SJCRH30 (cell line): ENCODE measurements at regions not wholly inside any gene's neighbourhood (a gene's known extent, or its start where the extent isn't known, plus 50 kb on each side); places are given as distances from the start of the nearest gene placed in this dataset.
A peak's percentile ranks its signal among the peaks of the same experiment; 100 is the strongest.

Experiments
- DNase-seq, 2 experiments: peaks; one replicate each; pipeline ENCODE4 v3.0.0-alpha.2; 2015 to 2020
- H3K27ac ChIP-seq: fragments of 250-450 bp; sonication (Bioruptor Pico); 2 replicates; pipeline ENCODE4 v1.5.1; 2020; ENCODE audit warnings: mild to moderate bottlenecking, moderate library complexity
- H3K27me3 ChIP-seq: fragments of 250-450 bp; sonication (Bioruptor Pico); 2 replicates; pipeline ENCODE4 v1.5.1; 2020; ENCODE audit warnings: mild to moderate bottlenecking, moderate library complexity
- H3K36me3 ChIP-seq: fragments of 250-450 bp; sonication (Bioruptor Pico); 2 replicates; pipeline ENCODE4 v1.5.1; 2020; ENCODE audit warnings: mild to moderate bottlenecking, moderate library complexity
- H3K4me1 ChIP-seq: fragments of 250-450 bp; sonication (Bioruptor Pico); 2 replicates; pipeline ENCODE4 v1.5.1; 2020; ENCODE audit warnings: mild to moderate bottlenecking, moderate library complexity
- H3K4me3 ChIP-seq: fragments of 250-450 bp; sonication (Bioruptor Pico); 2 replicates; pipeline ENCODE4 v1.5.1; 2020; ENCODE audit warnings: mild to moderate bottlenecking, moderate library complexity
- H3K9me3 ChIP-seq: fragments of 250-450 bp; sonication (Bioruptor Pico); replicated peaks from 2 replicates; pipeline ENCODE4 v1.5.1; 2020; ENCODE audit warnings: mild to moderate bottlenecking, moderate library complexity

DNA sequence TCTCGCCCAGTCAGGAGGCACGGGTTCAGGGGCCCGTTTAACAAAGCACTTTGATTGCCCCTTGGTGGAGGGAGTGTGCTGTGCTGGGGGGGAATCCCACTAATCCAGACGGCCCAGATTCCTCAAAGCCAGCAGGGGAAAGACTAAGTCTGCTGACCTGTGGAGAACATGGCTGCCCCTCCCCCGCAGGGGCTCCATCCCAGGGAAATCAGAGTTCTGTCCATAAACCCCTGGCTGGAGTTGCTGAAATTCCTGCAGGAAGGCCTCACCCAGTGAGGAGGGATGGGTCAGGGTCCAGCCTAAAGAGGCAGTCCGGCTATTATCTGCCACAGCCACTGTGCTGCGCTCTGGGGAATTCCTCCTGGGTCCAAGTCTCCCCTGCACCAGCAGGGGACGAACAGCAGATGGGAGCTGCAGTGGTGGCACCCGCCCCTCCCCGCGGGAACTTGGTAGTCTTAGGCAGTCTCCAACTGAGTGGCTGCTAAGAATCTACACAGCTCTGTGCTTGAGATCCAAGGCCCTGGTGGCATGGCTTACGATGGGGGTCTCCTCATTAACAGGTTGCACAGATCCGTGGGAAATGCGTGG, 174.0 kb upstream of the DAB2 start:
- H3K36me3 ChIP-seq = no peaks in the 10 kb centered on the region
- H3K27ac ChIP-seq = no peak overlapping the region
- H3K4me1 ChIP-seq = no peaks in the 10 kb centered on the region
- H3K9me3 ChIP-seq = no peaks in the 10 kb centered on the region
- no peak overlapping the region for H3K4me3 ChIP-seq
- no peak for DNase-seq
- no peaks in the 10 kb centered on the region for H3K27me3 ChIP-seq

DNA sequence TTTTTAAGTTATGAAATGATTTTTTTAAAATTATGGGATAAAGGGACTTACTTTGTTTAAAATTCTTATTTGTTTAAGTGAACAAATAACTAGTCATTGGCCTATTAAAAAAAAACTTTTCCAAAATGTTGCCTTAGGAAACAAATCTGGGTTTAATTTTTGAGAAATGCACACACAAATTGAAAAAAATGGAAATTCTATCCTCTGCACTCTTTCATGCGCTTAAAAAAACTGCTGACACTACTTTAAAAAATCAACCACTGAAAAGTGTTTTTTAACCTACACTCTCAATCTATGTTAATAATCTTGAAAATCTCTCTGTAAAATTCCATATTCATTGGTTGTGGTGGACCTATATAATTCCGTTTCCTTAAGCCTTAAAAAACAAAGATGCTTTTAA, 163.4 kb upstream of the DAB2 start:
- Histone ChIP-seq H3K36me3 (no peaks in the 10 kb centered on the region), H3K27me3 (peaks cover 4% of the 10 kb centered on the region), H3K9me3 (no peaks in the 10 kb centered on the region), H3K27ac (no peak overlapping the region), H3K4me1 (no peaks in the 10 kb centered on the region), H3K4me3 (no peak overlapping the region)
- no peak for DNase-seq

DNA sequence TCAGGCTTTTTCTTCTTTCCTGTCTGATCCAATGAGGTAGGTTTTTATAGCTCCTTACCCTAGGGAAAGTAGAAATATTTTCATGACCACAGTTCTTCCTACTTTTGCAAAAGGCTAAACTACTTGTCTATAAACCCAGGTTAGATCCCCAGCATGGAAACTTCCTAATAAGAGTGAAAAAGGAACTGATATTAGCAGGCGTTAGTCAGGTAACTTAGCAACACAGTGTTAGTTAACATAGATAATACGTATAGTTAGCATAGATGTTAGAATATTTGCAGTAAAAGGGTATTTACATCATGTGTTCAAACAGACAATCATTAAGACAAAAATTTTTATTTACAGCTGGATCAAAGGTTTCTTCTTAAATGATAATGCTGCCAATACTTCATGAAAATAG, 162.9 kb upstream of the DAB2 start:
- H3K27ac ChIP-seq = no peak overlapping the region

DNA sequence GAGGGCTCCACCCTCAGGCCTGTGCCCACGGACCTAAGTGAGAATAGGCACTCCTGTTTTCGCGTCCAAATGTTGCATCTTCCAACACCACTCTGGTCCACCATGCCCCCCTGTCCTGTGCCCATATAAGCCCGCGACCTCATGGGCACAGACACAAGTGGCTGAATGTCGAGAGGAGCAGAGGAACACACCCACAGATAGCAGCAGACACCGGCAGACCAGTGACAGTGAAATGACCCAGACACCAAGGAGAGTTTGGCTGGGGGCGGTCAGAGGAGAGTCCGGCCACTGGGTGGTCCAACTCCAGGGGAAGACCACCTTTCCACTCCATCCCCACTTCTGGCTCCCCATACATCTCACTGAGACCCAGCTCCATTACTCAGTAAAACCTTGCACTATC, 161.4 kb upstream of the DAB2 start:
- H3K9me3 ChIP-seq = no peaks in the 10 kb centered on the region
- H3K27ac ChIP-seq = no peak overlapping the region
- DNase-seq = no peak
- no peaks in the 10 kb centered on the region for H3K4me1 ChIP-seq
- no peaks in the 10 kb centered on the region for H3K36me3 ChIP-seq
- H3K27me3 ChIP-seq = peaks cover 4% of the 10 kb centered on the region
- H3K4me3 ChIP-seq = no peak overlapping the region

More for the DNA sequence above, 162.9 kb upstream of the DAB2 start:
- no peaks in the 10 kb centered on the region for H3K9me3 ChIP-seq
- peaks cover 4% of the 10 kb centered on the region for H3K27me3 ChIP-seq
- no peak for DNase-seq
- H3K36me3 ChIP-seq = no peaks in the 10 kb centered on the region
- H3K4me1 ChIP-seq = no peaks in the 10 kb centered on the region
- no peak overlapping the region for H3K4me3 ChIP-seq

DNA sequence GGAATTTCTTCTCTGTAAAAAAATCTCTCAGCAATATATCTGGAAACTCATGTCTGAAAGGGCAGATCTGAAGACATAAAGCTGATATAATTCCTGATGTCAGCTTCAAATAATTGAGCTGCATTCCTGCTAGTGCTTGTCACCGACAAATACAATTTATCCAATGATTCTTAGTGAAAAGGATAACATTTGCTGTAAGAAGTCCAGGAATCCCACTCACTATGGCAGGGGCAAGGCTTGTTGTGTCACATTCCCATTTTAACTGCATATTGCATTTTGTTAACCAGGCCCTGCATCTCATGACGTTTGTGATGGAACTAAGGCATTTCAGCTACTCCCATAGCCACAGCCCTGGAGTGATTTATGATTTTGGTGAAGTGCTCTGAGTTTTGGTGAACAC, 160.1 kb upstream of the DAB2 start:
- Histone ChIP-seq H3K9me3 (no peaks in the 10 kb centered on the region), H3K27ac (no peak overlapping the region), H3K4me1 (no peaks in the 10 kb centered on the region), H3K27me3 (peaks cover 4% of the 10 kb centered on the region), H3K4me3 (no peak overlapping the region), H3K36me3 (no peaks in the 10 kb centered on the region)
- DNase-seq = no peak

DNA sequence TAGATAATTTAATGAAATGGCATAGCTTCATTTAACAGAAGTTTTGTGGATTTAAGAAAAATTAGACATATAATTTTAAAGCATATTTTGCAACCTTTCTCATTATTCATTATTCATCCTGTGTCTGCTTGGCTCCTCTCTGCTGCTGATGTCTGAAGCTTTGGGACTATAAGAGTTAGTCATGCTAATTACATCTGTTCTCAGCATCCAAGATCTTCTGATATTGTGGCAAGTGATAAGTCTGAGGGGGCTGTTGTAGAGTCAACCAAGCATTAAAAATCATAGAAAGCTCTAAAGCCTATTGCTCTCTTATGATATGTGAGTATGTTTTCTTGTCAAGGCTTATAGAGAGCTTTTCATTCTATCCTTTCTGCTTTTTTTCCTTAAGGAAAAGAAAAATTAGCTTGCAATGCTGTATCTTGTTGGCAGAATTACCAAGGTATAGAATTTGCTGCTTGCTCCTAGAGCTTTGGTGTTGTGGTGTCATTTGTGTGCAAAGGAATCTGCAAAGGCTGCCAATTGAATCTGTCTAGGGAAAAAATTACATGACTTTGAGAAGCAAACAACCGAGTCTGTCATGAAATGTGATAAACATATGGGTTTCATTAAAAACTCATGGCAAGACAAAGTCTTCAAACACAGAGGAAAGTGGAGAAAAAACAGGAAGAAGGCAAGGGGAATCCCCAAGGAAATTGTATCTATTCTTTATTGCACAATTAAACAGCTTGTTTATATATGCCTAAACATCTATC, 156.1 kb upstream of the DAB2 start:
- Histone ChIP-seq H3K27ac (no peak overlapping the region), H3K9me3 (no peaks in the 10 kb centered on the region), H3K36me3 (no peaks in the 10 kb centered on the region), H3K4me3 (no peak overlapping the region), H3K27me3 (peaks cover 4% of the 10 kb centered on the region), H3K4me1 (no peaks in the 10 kb centered on the region)
- no peak for DNase-seq

DNA sequence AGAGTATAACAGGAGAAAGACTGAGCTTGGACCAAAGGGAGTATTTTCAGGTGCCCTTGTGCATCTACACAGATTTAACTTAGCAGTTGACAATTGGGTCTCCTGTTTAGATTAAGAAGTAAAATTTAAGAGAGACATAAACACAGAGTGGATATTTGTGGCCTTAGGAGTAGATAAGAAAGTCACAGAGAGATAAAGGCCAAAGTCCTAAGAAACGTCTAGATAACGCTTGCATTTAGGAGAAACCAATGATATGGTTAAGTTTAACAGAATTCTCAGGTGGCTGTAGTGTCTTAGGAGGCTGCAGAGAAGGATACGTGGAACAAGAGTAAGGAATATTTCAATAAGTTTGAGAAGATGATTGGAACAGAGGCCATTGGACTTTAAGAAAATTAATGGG, 155.0 kb upstream of the DAB2 start:
- H3K4me1 ChIP-seq = no peaks in the 10 kb centered on the region
- no peaks in the 10 kb centered on the region for H3K36me3 ChIP-seq
- no peaks in the 10 kb centered on the region for H3K9me3 ChIP-seq
- no peak for DNase-seq
- peaks cover 4% of the 10 kb centered on the region for H3K27me3 ChIP-seq
- H3K27ac ChIP-seq = no peak overlapping the region
- H3K4me3 ChIP-seq = no peak overlapping the region

DNA sequence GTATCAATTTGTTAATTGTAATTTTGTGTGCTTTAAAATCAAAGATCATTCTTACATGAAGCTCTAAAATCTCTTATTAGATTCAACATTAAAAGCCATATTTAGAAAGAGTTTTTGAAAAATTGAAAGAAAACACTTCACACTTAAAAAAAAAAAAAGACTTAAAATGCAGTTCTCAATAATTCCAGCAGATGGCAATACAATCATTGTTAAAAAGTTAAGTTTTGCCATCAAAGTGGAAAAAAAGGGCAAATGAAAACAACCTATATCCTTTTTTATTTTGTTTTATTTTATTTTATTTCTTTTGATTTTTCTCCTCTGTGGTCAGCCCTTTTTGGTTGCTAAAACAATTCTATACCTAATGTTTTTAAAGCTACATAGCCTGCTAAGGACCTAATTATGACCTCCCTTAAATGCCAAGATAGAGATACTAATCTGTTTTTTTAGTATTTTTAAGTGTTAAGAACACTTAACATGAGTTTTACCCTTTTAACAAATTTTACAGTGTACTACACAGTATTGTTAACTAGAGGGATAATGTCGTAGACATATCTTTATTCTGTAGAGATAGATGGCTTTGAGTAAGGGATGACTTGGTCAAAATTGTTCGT, 154.2 kb upstream of the DAB2 start:
- Histone ChIP-seq H3K27ac (no peak overlapping the region), H3K36me3 (no peaks in the 10 kb centered on the region), H3K27me3 (peaks cover 1% of the 10 kb centered on the region), H3K9me3 (no peaks in the 10 kb centered on the region), H3K4me1 (no peaks in the 10 kb centered on the region), H3K4me3 (no peak overlapping the region)
- peak in 1 of 2 experiments; percentile 45 for DNase-seq

DNA sequence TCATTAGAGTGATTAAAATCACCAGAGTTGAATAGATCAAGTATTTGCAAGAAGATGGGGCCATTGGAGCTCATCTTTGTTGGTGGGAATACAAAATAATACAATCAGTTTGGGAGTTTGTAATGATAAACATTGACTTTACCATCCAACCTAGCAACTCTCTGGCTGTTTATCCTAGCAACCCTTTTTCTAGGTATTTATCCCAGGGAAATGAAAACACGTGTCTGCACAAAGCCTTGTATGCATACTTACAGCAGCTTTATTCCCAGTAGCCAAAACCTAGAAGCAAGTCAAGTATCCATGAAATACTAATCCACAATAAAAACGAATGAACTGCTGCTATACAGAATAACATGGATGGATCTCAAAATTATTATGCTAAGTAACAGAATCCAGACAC, 152.7 kb upstream of the DAB2 start:
- DNase-seq = no peak
- Histone ChIP-seq H3K4me3 (no peak overlapping the region), H3K4me1 (no peaks in the 10 kb centered on the region), H3K36me3 (no peaks in the 10 kb centered on the region), H3K27me3 (peaks cover 11% of the 10 kb centered on the region), H3K9me3 (no peaks in the 10 kb centered on the region), H3K27ac (no peak overlapping the region)

DNA sequence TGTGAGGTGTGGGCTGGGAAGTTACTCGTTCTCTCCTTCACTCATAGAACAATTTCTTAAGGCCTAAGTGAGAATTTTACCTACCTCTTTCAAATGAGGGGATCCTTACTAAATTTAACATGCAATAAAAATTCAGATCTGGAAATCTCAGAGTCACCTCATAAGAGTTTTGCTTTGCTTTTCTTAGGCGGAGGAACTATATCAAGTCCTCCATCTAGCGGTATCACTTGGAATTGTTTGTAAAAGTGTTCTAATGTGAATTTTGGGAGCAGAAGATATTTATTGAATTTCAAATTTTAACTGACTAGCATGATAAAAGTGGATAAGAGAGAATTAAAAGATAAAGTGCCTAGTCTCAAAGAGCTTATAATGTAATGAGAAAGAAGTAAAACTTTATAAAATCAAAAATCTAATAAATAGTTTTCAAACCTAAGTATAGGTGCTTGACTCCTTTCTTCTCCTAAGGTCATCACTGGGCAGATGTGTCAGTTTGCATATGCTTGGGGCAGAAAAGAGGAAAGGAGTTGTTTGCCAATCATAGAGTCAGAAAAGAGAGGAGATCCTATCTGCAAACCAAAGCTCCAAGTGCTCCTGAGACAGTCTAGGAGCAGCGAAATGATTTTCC, 145.7 kb upstream of the DAB2 start:
- H3K27ac ChIP-seq = no peak overlapping the region
- H3K4me1 ChIP-seq = no peaks in the 10 kb centered on the region
- H3K4me3 ChIP-seq = no peak overlapping the region
- peak in 1 of 2 experiments; percentile 60 for DNase-seq
- no peaks in the 10 kb centered on the region for H3K36me3 ChIP-seq
- peaks cover 11% of the 10 kb centered on the region; the same call in 1 of the 2 replicates for H3K27me3 ChIP-seq
- H3K9me3 ChIP-seq = no peaks in the 10 kb centered on the region

DNA sequence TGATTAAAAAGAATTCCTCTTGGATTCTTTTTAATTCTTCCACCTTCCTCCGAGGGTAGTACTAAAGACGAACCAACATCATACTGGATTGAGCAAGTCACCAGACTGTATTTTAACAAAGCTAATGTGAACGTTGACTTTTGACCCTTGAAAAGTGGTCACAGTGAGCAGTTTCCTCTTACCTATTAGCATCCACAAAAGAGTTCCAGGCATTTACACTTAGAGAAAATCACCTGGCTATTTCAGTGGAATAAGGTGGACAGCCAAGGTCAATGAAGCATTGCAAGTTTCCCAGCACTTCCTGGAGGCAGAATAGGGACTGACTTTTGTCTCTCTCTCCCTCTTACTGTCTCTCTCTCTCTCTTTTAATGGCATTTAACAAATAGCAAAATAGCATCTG, 145.1 kb upstream of the DAB2 start:
- Histone ChIP-seq H3K4me3 (no peak overlapping the region), H3K27me3 (peaks cover 11% of the 10 kb centered on the region; the same call in 1 of the 2 replicates), H3K9me3 (no peaks in the 10 kb centered on the region), H3K4me1 (no peaks in the 10 kb centered on the region), H3K36me3 (no peaks in the 10 kb centered on the region), H3K27ac (no peak overlapping the region)
- DNase-seq = no peak

DNA sequence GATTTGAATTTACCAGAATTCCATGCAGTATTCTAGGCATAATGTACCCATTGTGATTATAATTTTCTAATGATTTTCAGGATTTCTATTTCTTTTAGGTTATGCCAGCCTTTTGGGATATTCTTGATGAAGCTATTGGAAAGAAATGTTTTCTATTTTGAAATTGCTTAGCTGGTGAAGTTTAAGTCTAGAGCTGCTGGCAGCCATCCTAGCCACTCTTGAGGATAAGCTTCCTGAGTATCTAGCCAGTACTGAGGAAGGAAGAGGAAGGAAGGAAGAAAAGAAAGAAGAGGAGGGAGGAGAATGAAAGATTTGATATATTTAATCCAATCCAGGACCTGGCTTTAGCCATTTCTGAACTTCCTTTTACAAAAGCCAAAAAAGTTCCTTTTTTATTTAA, 142.1 kb upstream of the DAB2 start:
- no peaks in the 10 kb centered on the region for H3K36me3 ChIP-seq
- no peak overlapping the region for H3K27ac ChIP-seq
- H3K4me1 ChIP-seq = no peaks in the 10 kb centered on the region
- H3K4me3 ChIP-seq = no peak overlapping the region
- H3K27me3 ChIP-seq = no peaks in the 10 kb centered on the region
- no peak for DNase-seq
- H3K9me3 ChIP-seq = no peaks in the 10 kb centered on the region

DNA sequence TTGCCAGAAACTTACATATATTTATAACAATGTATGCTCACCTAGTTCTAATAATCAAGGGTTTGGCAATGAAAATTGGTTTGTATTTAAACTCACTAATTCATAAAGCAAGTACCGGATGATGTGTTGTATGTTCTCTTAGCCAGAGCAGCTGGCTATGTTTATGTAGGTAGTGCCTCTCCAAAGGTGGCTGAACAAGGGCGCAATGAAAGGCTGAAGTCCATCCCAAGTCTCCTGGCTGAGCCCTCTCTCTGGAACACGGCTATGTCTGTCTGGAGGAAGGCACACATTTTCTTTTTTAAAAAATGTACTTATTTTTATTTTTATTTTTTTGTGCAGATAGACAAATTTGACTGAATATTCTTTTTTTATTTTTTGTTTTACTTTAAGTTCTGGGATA, 141.2 kb upstream of the DAB2 start:
- H3K27me3 ChIP-seq = no peaks in the 10 kb centered on the region

DNA sequence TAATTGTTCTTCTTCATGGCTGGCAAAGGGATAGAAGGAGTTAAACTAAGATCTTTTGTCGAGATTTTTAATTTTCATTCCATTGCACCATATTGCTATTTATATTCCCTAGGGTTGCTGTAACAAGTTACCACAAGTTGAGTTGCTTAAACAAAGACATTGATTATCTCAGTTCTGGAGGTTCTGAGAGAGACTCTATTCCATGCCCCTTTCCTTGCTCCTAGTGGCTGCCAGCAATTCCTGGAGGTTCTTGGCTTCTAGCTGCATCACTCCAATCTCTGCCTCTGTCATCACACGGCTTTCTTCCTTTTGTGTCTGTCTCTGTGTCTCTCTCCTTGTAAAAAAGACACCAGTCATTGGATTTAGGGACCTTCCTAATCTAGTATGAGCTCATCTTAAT, 136.6 kb upstream of the DAB2 start:
- Histone ChIP-seq H3K9me3 (no peaks in the 10 kb centered on the region), H3K27me3 (no peaks in the 10 kb centered on the region), H3K36me3 (no peaks in the 10 kb centered on the region), H3K4me1 (no peaks in the 10 kb centered on the region), H3K4me3 (no peak overlapping the region), H3K27ac (no peak overlapping the region)
- DNase-seq = no peak

More for the DNA sequence above, 141.2 kb upstream of the DAB2 start:
- no peaks in the 10 kb centered on the region for H3K4me1 ChIP-seq
- H3K9me3 ChIP-seq = no peaks in the 10 kb centered on the region
- no peak overlapping the region for H3K27ac ChIP-seq
- no peaks in the 10 kb centered on the region for H3K36me3 ChIP-seq
- no peak overlapping the region for H3K4me3 ChIP-seq
- no peak for DNase-seq

DNA sequence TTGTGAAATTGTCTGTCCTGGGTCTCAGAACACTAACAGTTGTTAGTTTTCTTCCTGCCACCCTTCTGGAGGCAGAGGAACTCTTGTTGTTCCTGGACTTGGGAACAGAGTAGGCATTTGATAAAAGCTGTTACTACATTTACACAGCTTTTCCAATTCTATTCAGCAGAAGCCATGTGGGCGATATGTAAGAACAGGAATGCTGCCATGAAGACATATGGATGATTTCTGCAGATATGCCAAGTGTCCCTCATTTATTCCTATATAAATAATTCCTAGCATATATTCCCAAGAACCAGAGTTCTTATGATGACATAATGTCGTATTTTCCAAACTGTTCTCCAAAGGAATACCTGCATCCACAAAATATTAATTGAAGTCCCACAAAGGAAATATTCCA, 135.9 kb upstream of the DAB2 start:
- no peak overlapping the region for H3K27ac ChIP-seq
- H3K4me1 ChIP-seq = no peaks in the 10 kb centered on the region
- H3K4me3 ChIP-seq = no peak overlapping the region
- no peak for DNase-seq
- no peaks in the 10 kb centered on the region for H3K27me3 ChIP-seq
- no peaks in the 10 kb centered on the region for H3K9me3 ChIP-seq
- no peaks in the 10 kb centered on the region for H3K36me3 ChIP-seq
